ENCODE measurements at regions not wholly inside any gene's neighbourhood (a gene's known extent, or its start where the extent isn't known, plus 50 kb on each side); places are given as distances from the start of the nearest gene placed in this dataset.
A peak's percentile ranks its signal among the peaks of the same experiment; 100 is the strongest.

DNA sequence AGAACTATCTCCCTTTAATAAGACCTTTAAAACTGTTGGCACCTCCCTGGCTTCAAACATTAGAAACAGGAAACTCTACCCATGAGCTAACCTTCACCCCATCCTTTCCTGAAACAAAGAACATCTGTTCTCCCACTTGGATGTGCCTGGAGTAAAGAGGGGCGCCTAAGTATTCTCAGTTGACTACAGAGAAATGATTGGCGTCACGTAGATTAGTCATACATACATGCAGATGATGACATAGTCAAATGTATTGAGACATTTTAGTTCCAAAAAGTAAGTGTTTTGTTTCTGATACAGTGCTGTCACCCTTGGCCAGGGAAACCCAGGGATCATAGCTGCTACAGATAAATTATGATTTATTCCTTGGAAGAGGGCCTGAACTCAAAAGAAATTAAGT is 260.0 kb upstream of the PLEKHG7 start:
- Histone ChIP-seq H3K79me1 (replicated peaks; ENCODE audit: low read length, poor library complexity, severe bottlenecking) (no peaks in the 10 kb centered on the region), H4K8ac (ENCODE audit: low read length) (no peak overlapping the region), H3K9ac (ENCODE audit: low read length) (no peak overlapping the region), H3K9me3 (ENCODE audit: control insufficient read depth, low read length) (no peaks in the 10 kb centered on the region), H3K4me1 (ENCODE audit: control insufficient read depth, insufficient read depth, low read depth, low read length) (no peaks in the 10 kb centered on the region), H3K18ac (ENCODE audit: low read depth in 1 of 2, low read length in 2 of 2) (no peak overlapping the region), H3K4ac (ENCODE audit: low read depth in 1 of 2, low read length in 2 of 2) (no peak overlapping the region), H2BK5ac (ENCODE audit: low read depth, low read length, poor library complexity, severe bottlenecking) (no peak overlapping the region), H3K27ac (ENCODE audit: low read length, poor library complexity, severe bottlenecking) (no peak overlapping the region), H3K23ac (ENCODE audit: low read length in 2 of 2) (no peak overlapping the region), H3K27me3 (ENCODE audit: control insufficient read depth in 1 of 2, insufficient read depth in 1 of 2, low read length in 2 of 2) (no peaks in the 10 kb centered on the region), H3K4me3 (ENCODE audit: insufficient read depth in 1 of 2, low read depth in 1 of 2, low read length in 2 of 2) (no peak overlapping the region), H3K36me3 (ENCODE audit: control insufficient read depth in 1 of 2, insufficient read depth in 2 of 2, low read depth in 1 of 2, low read length in 2 of 2) (no peaks in the 10 kb centered on the region), H3K14ac (ENCODE audit: low read length in 2 of 2) (no peak overlapping the region), H2BK120ac (ENCODE audit: low read depth, low read length) (no peak overlapping the region), H2BK15ac (ENCODE audit: low read depth, poor library complexity, severe bottlenecking) (no peak overlapping the region), H4K91ac (ENCODE audit: low read length) (no peak overlapping the region), H2BK12ac (ENCODE audit: low read length in 2 of 2) (no peak overlapping the region), H2AK5ac (ENCODE audit: low read length, severe bottlenecking) (no peak overlapping the region), H2AFZ (ENCODE audit: low read depth, low read length) (no peak overlapping the region), H3K4me2 (ENCODE audit: low read length, poor library complexity, severe bottlenecking) (no peak overlapping the region)
- no peak for DNase-seq
- WGBS = 93% methylated on average over 3 of the region's 3 CpGs

DNA sequence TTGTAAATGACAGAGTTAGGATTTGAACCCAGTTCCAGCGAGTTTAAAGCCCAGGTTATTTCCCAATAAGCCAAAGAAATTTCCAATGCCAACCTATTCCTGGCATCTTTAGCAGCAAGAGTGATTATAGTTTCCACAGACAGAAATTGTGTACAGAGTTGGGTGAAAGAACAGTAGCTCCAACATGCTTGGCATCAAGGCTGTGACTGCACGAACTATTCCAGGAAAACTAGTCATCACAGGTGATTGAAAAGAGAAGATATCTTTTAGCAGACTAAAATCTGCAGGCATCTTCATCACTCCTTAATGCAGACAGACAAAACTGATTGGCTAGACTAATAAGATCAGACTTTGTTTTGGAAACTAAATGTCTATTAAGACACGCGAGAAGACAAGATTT is 262.7 kb upstream of the PLEKHG7 start:
- Histone ChIP-seq H3K79me1 (replicated peaks; ENCODE audit: low read length, poor library complexity, severe bottlenecking) (no peaks in the 10 kb centered on the region), H2AFZ (ENCODE audit: low read depth, low read length) (no peak overlapping the region), H2BK120ac (ENCODE audit: low read depth, low read length) (no peak overlapping the region), H4K91ac (ENCODE audit: low read length) (no peak overlapping the region), H3K4me2 (ENCODE audit: low read length, poor library complexity, severe bottlenecking) (no peak overlapping the region), H3K27ac (ENCODE audit: low read length, poor library complexity, severe bottlenecking) (no peak overlapping the region), H3K27me3 (ENCODE audit: control insufficient read depth in 1 of 2, insufficient read depth in 1 of 2, low read length in 2 of 2) (no peaks in the 10 kb centered on the region), H4K8ac (ENCODE audit: low read length) (no peak overlapping the region), H2BK5ac (ENCODE audit: low read depth, low read length, poor library complexity, severe bottlenecking) (no peak overlapping the region), H3K9ac (ENCODE audit: low read length) (no peak overlapping the region), H3K4me1 (ENCODE audit: control insufficient read depth, insufficient read depth, low read depth, low read length) (no peaks in the 10 kb centered on the region), H3K14ac (ENCODE audit: low read length in 2 of 2) (no peak overlapping the region), H3K23ac (ENCODE audit: low read length in 2 of 2) (no peak overlapping the region), H3K4ac (ENCODE audit: low read depth in 1 of 2, low read length in 2 of 2) (no peak overlapping the region), H3K9me3 (ENCODE audit: control insufficient read depth, low read length) (no peaks in the 10 kb centered on the region), H2BK12ac (ENCODE audit: low read length in 2 of 2) (no peak overlapping the region), H3K4me3 (ENCODE audit: insufficient read depth in 1 of 2, low read depth in 1 of 2, low read length in 2 of 2) (no peak overlapping the region), H2AK5ac (ENCODE audit: low read length, severe bottlenecking) (no peak overlapping the region), H3K18ac (ENCODE audit: low read depth in 1 of 2, low read length in 2 of 2) (no peak overlapping the region), H3K36me3 (ENCODE audit: control insufficient read depth in 1 of 2, insufficient read depth in 2 of 2, low read depth in 1 of 2, low read length in 2 of 2) (no peaks in the 10 kb centered on the region), H2BK15ac (ENCODE audit: low read depth, poor library complexity, severe bottlenecking) (no peak overlapping the region)
- WGBS = no CpG with 5 or more reads among the region's 4 CpGs
- no peak for DNase-seq

DNA sequence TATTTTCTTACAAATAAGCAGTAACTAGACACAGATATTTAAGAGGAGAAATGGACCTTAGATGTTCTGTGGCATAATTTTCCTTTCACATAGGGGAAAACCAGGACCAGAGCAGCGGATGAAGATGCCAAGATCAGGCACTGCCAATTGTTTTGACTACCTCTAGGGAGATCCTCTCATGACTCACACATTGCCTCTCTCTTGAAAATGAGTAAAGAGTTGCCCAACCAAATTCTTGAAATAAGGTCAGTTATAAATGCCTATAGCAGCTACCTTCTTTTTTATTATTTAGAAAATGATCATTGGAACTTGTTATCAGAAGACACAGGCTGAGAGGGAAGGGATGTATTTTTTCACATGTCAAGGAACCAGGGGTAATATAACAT is 263.4 kb upstream of the PLEKHG7 start:
- no peak overlapping the region for H2BK5ac ChIP-seq (ENCODE audit: low read depth, low read length, poor library complexity, severe bottlenecking)
- no peak overlapping the region for H3K4me2 ChIP-seq (ENCODE audit: low read length, poor library complexity, severe bottlenecking)
- H3K79me1 ChIP-seq (replicated peaks; ENCODE audit: low read length, poor library complexity, severe bottlenecking) = no peaks in the 10 kb centered on the region
- no peak overlapping the region for H3K23ac ChIP-seq (ENCODE audit: low read length in 2 of 2)
- no peak overlapping the region for H3K4me3 ChIP-seq (ENCODE audit: insufficient read depth in 1 of 2, low read depth in 1 of 2, low read length in 2 of 2)
- peak; percentile 24 for DNase-seq
- WGBS = 73% methylated on average over 1 of the region's 1 CpG
- no peaks in the 10 kb centered on the region for H3K27me3 ChIP-seq (ENCODE audit: control insufficient read depth in 1 of 2, insufficient read depth in 1 of 2, low read length in 2 of 2)
- no peaks in the 10 kb centered on the region for H3K4me1 ChIP-seq (ENCODE audit: control insufficient read depth, insufficient read depth, low read depth, low read length)
- no peak overlapping the region for H2BK120ac ChIP-seq (ENCODE audit: low read depth, low read length)
- no peak overlapping the region for H3K18ac ChIP-seq (ENCODE audit: low read depth in 1 of 2, low read length in 2 of 2)
- peak overlapping the region; percentile 20 for H3K9ac ChIP-seq (ENCODE audit: low read length)
- H2AK5ac ChIP-seq (ENCODE audit: low read length, severe bottlenecking) = no peak overlapping the region
- no peak overlapping the region for H3K27ac ChIP-seq (ENCODE audit: low read length, poor library complexity, severe bottlenecking)
- no peaks in the 10 kb centered on the region for H3K9me3 ChIP-seq (ENCODE audit: control insufficient read depth, low read length)
- H3K36me3 ChIP-seq (ENCODE audit: control insufficient read depth in 1 of 2, insufficient read depth in 2 of 2, low read depth in 1 of 2, low read length in 2 of 2) = no peaks in the 10 kb centered on the region
- H4K91ac ChIP-seq (ENCODE audit: low read length) = no peak overlapping the region
- no peak overlapping the region for H3K14ac ChIP-seq (ENCODE audit: low read length in 2 of 2)
- H2BK12ac ChIP-seq (ENCODE audit: low read length in 2 of 2) = no peak overlapping the region
- H2AFZ ChIP-seq (ENCODE audit: low read depth, low read length) = no peak overlapping the region
- H2BK15ac ChIP-seq (ENCODE audit: low read depth, poor library complexity, severe bottlenecking) = no peak overlapping the region
- no peak overlapping the region for H3K4ac ChIP-seq (ENCODE audit: low read depth in 1 of 2, low read length in 2 of 2)
- no peak overlapping the region for H4K8ac ChIP-seq (ENCODE audit: low read length)

GRCh38 chr12:92438641-92439419 is 264.0 kb upstream of the PLEKHG7 start:
- Histone ChIP-seq H3K27me3 (ENCODE audit: control insufficient read depth in 1 of 2, insufficient read depth in 1 of 2, low read length in 2 of 2) (no peaks in the 10 kb centered on the region), H3K36me3 (ENCODE audit: control insufficient read depth in 1 of 2, insufficient read depth in 2 of 2, low read depth in 1 of 2, low read length in 2 of 2) (no peaks in the 10 kb centered on the region), H2BK5ac (ENCODE audit: low read depth, low read length, poor library complexity, severe bottlenecking) (no peak overlapping the region), H3K4me2 (ENCODE audit: low read length, poor library complexity, severe bottlenecking) (no peak overlapping the region), H4K91ac (ENCODE audit: low read length) (no peak overlapping the region), H3K4me1 (ENCODE audit: control insufficient read depth, insufficient read depth, low read depth, low read length) (no peaks in the 10 kb centered on the region), H3K14ac (ENCODE audit: low read length in 2 of 2) (no peak overlapping the region), H3K4ac (ENCODE audit: low read depth in 1 of 2, low read length in 2 of 2) (no peak overlapping the region), H3K9ac (ENCODE audit: low read length) (peak overlapping the region; percentile 20), H2AK5ac (ENCODE audit: low read length, severe bottlenecking) (no peak overlapping the region), H3K18ac (ENCODE audit: low read depth in 1 of 2, low read length in 2 of 2) (no peak overlapping the region), H2BK120ac (ENCODE audit: low read depth, low read length) (no peak overlapping the region), H3K23ac (ENCODE audit: low read length in 2 of 2) (no peak overlapping the region), H3K79me1 (replicated peaks; ENCODE audit: low read length, poor library complexity, severe bottlenecking) (no peaks in the 10 kb centered on the region), H3K4me3 (ENCODE audit: insufficient read depth in 1 of 2, low read depth in 1 of 2, low read length in 2 of 2) (peak overlapping the region in 1 of 2 experiments; percentile 25), H3K27ac (ENCODE audit: low read length, poor library complexity, severe bottlenecking) (no peak overlapping the region), H2BK12ac (ENCODE audit: low read length in 2 of 2) (no peak overlapping the region), H3K9me3 (ENCODE audit: control insufficient read depth, low read length) (no peaks in the 10 kb centered on the region), H2AFZ (ENCODE audit: low read depth, low read length) (no peak overlapping the region), H4K8ac (ENCODE audit: low read length) (no peak overlapping the region), H2BK15ac (ENCODE audit: low read depth, poor library complexity, severe bottlenecking) (peak overlapping the region; percentile 74)
- DNase-seq = no peak
- WGBS = 85% methylated on average over 3 of the region's 4 CpGs

Data from mesenchymal stem cell (in vitro differentiated cells and primary cell).